ENCODE measurements at regions not wholly inside any gene's neighbourhood (a gene's known extent, or its start where the extent isn't known, plus 50 kb on each side); places are given as distances from the start of the nearest gene placed in this dataset.

DNA sequence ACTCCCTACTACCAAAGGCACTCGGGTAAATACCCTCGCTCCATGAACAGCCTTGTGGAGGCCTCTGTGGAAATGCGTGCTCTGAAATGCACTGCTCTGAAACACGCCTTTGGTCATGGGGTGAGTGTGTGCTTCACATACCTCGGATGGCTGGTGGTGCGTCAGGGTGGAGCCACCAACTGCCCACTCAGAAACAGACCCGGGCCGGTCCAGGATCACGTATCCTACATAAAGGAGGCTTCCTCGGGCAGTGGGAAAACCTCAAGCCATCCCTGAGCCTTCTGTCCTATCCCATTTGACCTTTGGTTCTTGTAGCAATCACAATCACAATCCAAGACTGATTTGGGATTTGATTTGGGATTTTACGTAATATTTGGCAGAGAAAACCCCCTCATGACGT is 53.5 kb upstream of the ZNF516 start:
- H3K36me3 ChIP-seq (ENCODE audit: control insufficient read depth, insufficient read depth, low read length) = no peaks in the 10 kb centered on the region

DNA sequence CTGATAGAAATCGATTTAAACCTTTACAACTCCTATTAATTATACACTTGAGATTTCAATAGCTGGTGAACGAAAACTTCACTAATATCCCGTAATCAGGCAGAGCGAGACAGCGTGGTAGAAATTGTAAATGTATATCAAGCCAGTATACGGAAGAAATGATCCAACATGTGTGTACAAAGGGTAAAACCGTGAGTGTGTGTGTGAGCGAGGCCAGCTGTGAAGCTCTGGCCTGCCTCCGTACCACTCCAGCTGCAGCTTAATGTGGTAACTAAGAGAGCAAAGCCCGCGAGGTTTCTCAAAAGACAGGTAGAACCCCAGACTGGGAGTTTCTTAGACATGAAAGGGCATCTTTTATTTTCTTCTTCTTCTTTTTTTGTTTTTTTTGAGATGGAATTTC is 52.3 kb upstream of the ZNF516 start:
- Histone ChIP-seq H3K4me1 (no peaks in the 10 kb centered on the region), H3K27me3 (ENCODE audit: control insufficient read depth, insufficient read depth, low read length) (no peaks in the 10 kb centered on the region), H3K79me2 (no peaks in the 10 kb centered on the region), H3K9me3 (ENCODE audit: control insufficient read depth, low read length) (no peaks in the 10 kb centered on the region), H3K36me3 (ENCODE audit: control insufficient read depth, insufficient read depth, low read length) (no peaks in the 10 kb centered on the region), H3K4me2 (ENCODE audit: low read length) (no peak overlapping the region), H3K9ac (no peak overlapping the region), H3K27ac (no peak overlapping the region), H2AFZ (no peak overlapping the region), H3K4me3 (ENCODE audit: low read depth, low read length) (no peak overlapping the region)
- TF ChIP-seq, protein P1, sequence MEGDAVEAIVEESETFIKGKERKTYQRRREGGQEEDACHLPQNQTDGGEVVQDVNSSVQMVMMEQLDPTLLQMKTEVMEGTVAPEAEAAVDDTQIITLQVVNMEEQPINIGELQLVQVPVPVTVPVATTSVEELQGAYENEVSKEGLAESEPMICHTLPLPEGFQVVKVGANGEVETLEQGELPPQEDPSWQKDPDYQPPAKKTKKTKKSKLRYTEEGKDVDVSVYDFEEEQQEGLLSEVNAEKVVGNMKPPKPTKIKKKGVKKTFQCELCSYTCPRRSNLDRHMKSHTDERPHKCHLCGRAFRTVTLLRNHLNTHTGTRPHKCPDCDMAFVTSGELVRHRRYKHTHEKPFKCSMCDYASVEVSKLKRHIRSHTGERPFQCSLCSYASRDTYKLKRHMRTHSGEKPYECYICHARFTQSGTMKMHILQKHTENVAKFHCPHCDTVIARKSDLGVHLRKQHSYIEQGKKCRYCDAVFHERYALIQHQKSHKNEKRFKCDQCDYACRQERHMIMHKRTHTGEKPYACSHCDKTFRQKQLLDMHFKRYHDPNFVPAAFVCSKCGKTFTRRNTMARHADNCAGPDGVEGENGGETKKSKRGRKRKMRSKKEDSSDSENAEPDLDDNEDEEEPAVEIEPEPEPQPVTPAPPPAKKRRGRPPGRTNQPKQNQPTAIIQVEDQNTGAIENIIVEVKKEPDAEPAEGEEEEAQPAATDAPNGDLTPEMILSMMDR (IDR thresholded peaks at IDR 0.05) = no peak

More for the DNA sequence above, 53.5 kb upstream of the ZNF516 start:
- H3K79me2 ChIP-seq = no peaks in the 10 kb centered on the region
- no peak overlapping the region for H3K4me3 ChIP-seq (ENCODE audit: low read depth, low read length)
- H3K9me3 ChIP-seq (ENCODE audit: control insufficient read depth, low read length) = no peaks in the 10 kb centered on the region
- H3K4me1 ChIP-seq = no peaks in the 10 kb centered on the region
- no peak overlapping the region for H3K27ac ChIP-seq
- H3K9ac ChIP-seq = no peak overlapping the region
- no peak overlapping the region for H3K4me2 ChIP-seq (ENCODE audit: low read length)
- TF ChIP-seq, protein P1 (IDR thresholded peaks at IDR 0.05) = no peak
- H2AFZ ChIP-seq = no peak overlapping the region
- no peaks in the 10 kb centered on the region for H3K27me3 ChIP-seq (ENCODE audit: control insufficient read depth, insufficient read depth, low read length)

- Histone ChIP-seq H3K36me3 (ENCODE audit: control insufficient read depth, insufficient read depth, low read length) (no peaks in the 10 kb centered on the region), H3K4me1 (no peaks in the 10 kb centered on the region), H3K4me3 (ENCODE audit: low read depth, low read length) (no peak overlapping the region), H3K9ac (no peak overlapping the region), H3K27me3 (ENCODE audit: control insufficient read depth, insufficient read depth, low read length) (no peaks in the 10 kb centered on the region), H3K79me2 (no peaks in the 10 kb centered on the region), H2AFZ (no peak overlapping the region), H3K9me3 (ENCODE audit: control insufficient read depth, low read length) (no peaks in the 10 kb centered on the region), H3K27ac (no peak overlapping the region), H3K4me2 (ENCODE audit: low read length) (no peak overlapping the region)
- TF ChIP-seq, protein P1 (IDR thresholded peaks at IDR 0.05) = no peak
These were observed 51.4 kb upstream of the ZNF516 start for GRCh38 chr18:76546436-76546835.

GRCh38 chr18:76546088-76546435 is 51.0 kb upstream of the ZNF516 start:
- H2AFZ ChIP-seq = no peak overlapping the region
- no peak overlapping the region for H3K9ac ChIP-seq
- no peaks in the 10 kb centered on the region for H3K36me3 ChIP-seq (ENCODE audit: control insufficient read depth, insufficient read depth, low read length)
- no peaks in the 10 kb centered on the region for H3K9me3 ChIP-seq (ENCODE audit: control insufficient read depth, low read length)
- H3K4me3 ChIP-seq (ENCODE audit: low read depth, low read length) = no peak overlapping the region
- H3K27me3 ChIP-seq (ENCODE audit: control insufficient read depth, insufficient read depth, low read length) = no peaks in the 10 kb centered on the region
- TF ChIP-seq, protein P1 (IDR thresholded peaks at IDR 0.05) = no peak
- no peaks in the 10 kb centered on the region for H3K79me2 ChIP-seq
- H3K27ac ChIP-seq = no peak overlapping the region
- no peak overlapping the region for H3K4me2 ChIP-seq (ENCODE audit: low read length)
- H3K4me1 ChIP-seq = no peaks in the 10 kb centered on the region

DNA sequence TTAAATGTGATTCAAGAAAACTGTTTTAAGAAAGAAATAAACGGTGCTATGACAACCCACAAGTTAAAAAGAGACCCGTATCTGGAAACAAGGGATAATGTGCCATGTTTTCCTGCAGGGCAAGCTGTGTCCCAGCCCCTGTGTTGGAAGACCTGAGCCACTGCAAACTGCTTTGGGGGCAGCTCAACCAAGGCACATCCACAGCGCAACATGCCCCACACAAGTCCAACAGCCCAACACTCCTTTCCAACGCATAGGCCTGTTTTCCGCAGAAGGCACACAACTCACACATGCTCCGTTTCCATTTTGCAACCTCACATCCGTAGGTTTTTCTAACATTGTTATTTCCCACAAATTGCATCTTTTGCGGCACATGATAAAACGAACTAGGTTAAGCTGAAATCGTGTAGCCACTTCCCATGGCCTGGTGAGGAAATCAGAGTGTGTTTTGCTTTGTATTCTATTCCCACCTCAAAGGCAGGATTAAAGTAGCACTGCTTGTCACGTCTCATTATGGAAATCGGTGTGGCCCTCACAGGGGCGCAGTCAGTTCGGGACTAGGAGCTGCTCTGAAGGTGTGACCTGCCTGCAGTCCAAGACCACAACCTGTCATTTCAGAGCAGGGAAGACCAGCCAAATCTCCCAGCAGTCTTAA is 50.5 kb upstream of the ZNF516 start:
- no peak overlapping the region for H3K27ac ChIP-seq
- no peak overlapping the region for H3K4me3 ChIP-seq (ENCODE audit: low read depth, low read length)
- no peak overlapping the region for H3K4me2 ChIP-seq (ENCODE audit: low read length)
- no peaks in the 10 kb centered on the region for H3K27me3 ChIP-seq (ENCODE audit: control insufficient read depth, insufficient read depth, low read length)
- H3K36me3 ChIP-seq (ENCODE audit: control insufficient read depth, insufficient read depth, low read length) = no peaks in the 10 kb centered on the region
- TF ChIP-seq, protein P1 (IDR thresholded peaks at IDR 0.05) = no peak
- H2AFZ ChIP-seq = no peak overlapping the region
- H3K9me3 ChIP-seq (ENCODE audit: control insufficient read depth, low read length) = no peaks in the 10 kb centered on the region
- H3K4me1 ChIP-seq = no peaks in the 10 kb centered on the region
- no peak overlapping the region for H3K9ac ChIP-seq
- no peaks in the 10 kb centered on the region for H3K79me2 ChIP-seq
